Ovary (tissue), 3 donors: ENCODE measurements at regions not wholly inside any gene's neighbourhood (a gene's known extent, or its start where the extent isn't known, plus 50 kb on each side); places are given as distances from the start of the nearest gene placed in this dataset.

Source experiments
- CTCF ChIP-seq, 3 donors: fragments of 450-650 bp in 2 of 3; fragments of 200-600 bp in 1 of 3; IDR thresholded peaks; one replicate each; pipeline versions ENCODE4 v1.5.1 to v1.8.0; 2016 to 2022; ENCODE audit warnings: antibody characterized with exemption in 3 of 3, mild to moderate bottlenecking in 1 of 3
- EP300 ChIP-seq: sonication (generic); formaldehyde crosslinking; IDR thresholded peaks from one replicate; pipeline ENCODE4 v1.6.1; 2017; ENCODE audit warnings: antibody characterized with exemption
- POLR2A ChIP-seq: fragments of 450-650 bp; IDR thresholded peaks from one replicate; pipeline ENCODE4 v1.6.1; 2017; ENCODE audit warnings: antibody characterized with exemption, mild to moderate bottlenecking, moderate library complexity
- donor health status: DM: no; HTN: no; CAD: no.

DNA sequence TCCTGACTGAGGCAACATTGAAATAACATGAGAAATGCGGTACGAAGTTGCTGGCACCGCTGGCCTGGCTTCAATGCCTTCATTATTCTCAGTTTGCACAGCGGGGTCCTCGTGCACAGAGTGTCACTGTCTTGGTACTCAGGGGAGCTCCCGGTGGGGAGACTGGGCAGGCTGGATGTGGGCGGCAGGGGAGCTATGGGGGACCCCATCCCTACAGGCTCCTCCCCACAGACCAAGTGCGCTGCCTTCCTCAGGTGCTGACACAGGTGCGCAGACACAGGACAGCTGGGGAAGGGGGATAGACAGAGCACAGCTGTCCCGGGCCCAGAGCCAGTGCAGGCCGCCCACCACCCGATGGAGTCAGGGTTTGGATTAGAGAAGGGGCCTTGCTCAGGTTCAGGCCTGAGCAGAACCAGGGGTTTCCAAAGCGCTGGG is 270.1 kb downstream of the ADGRD1 start:
- no peak for TF ChIP-seq CTCF (IDR thresholded peaks at IDR 0.05)
- no peak for TF ChIP-seq POLR2A
- TF ChIP-seq EP300 = no peak
